Stomach (tissue), 8 donors: ENCODE measurements at regions not wholly inside any gene's neighbourhood (a gene's known extent, or its start where the extent isn't known, plus 50 kb on each side); places are given as distances from the start of the nearest gene placed in this dataset.
A peak's percentile ranks its signal among the peaks of the same experiment; 100 is the strongest.
"Not testable (repeated sequence)": the region's sequence is repeated elsewhere in the genome, so short reads cannot be mapped to it uniquely, and the experiment has no call there.

ENCODE experiments used
- DNase-seq, 2 donors: peaks; one replicate each; pipeline versions ENCODE4 v3.0.0 to v3.0.0-alpha.2; 2013 to 2019
- H3K27ac ChIP-seq, 5 donors: fragments of 200-600 bp in 4 of 5; sonication (generic) in 4 of 5; one replicate each; pipeline ENCODE4 v1.5.1; 2013 to 2019; ENCODE audit warnings: mild to moderate bottlenecking in 1 of 5, moderate library complexity in 1 of 5
- H3K27me3 ChIP-seq, 3 donors: fragments of 200-600 bp; sonication (generic); one replicate each; pipeline ENCODE4 v1.5.1; 2017 to 2019; ENCODE audit warnings: mixed run types in 1 of 3
- H3K36me3 ChIP-seq, 4 donors: fragments of 200-600 bp; sonication (generic); 1 replicate in 3 of 4; 2 replicates in 1 of 4; pipeline ENCODE4 v1.5.1; 2016 to 2019
- H3K4me1 ChIP-seq, 4 donors: fragments of 200-600 bp; sonication (generic); one replicate each; pipeline ENCODE4 v1.5.1; 2016 to 2019
- H3K4me3 ChIP-seq, 4 donors: fragments of 200-600 bp; sonication (generic) in 3 of 4; one replicate each; pipeline ENCODE4 v1.5.1; 2016 to 2019; ENCODE audit warnings: mild to moderate bottlenecking in 1 of 4
- H3K9me3 ChIP-seq, 4 donors: fragments of 200-600 bp; sonication (generic); one replicate each; pipeline ENCODE4 v1.5.1; 2016 to 2019
- CTCF ChIP-seq, 7 experiments: fragments of 450-650 bp in 4 of 7; fragments of 200-600 bp in 3 of 7; sonication (generic) in 3 of 7; IDR thresholded peaks; one replicate each; pipeline ENCODE4 v1.5.1; 2016 to 2019; ENCODE audit warnings: antibody characterized with exemption in 7 of 7, control low read depth in 2 of 7, mild to moderate bottlenecking in 1 of 7
- EP300 ChIP-seq: sonication (generic); formaldehyde crosslinking; IDR thresholded peaks from one replicate; pipeline ENCODE4 v1.6.1; 2017; ENCODE audit warnings: antibody characterized with exemption
- POLR2A ChIP-seq, 4 donors: fragments of 450-650 bp; IDR thresholded peaks; one replicate each; pipeline ENCODE4 v1.6.1; 2016; ENCODE audit warnings: antibody characterized with exemption in 4 of 4, control low read depth in 2 of 4, mild to moderate bottlenecking in 1 of 4, moderate library complexity in 1 of 4
- POLR2AphosphoS5 ChIP-seq, 3 donors: sonication (generic); formaldehyde crosslinking; IDR thresholded peaks; one replicate each; pipeline ENCODE4 v1.6.1; 2016; ENCODE audit warnings: antibody characterized with exemption in 3 of 3
- WGBS, 5 donors: extraction: QIAGEN DNeasy Blood & Tissue Kit in 3 of 5; methylation state at CpG; one replicate each; pipeline versions ENCODE4 v1.1.5 to v1.1.7; 2013 to 2018; 5-methylcytosine and 5-hydroxymethylcytosine counted together
- intact Hi-C: fragments of 100-400 bp; cut with DNase I; formaldehyde crosslinking; loops from one replicate; pipeline ENCODE4 v1.15.1; 2023; ENCODE audit warnings: low total_unique reads
- donor health status: healthy with polysubstance abuse.
- donor health status: Bipolar disorder and iron deficiency.
- donor health status: healthy.

GRCh38 chr14:28831126-28831525 lies 64.5 kb downstream of the FOXG1 start:
- no peaks in the 10 kb centered on the region for H3K27me3 ChIP-seq
- H3K27ac ChIP-seq, result no peak overlapping the region
- DNase-seq, result no peak
- no peaks in the 10 kb centered on the region for H3K9me3 ChIP-seq
- no peak for TF ChIP-seq EP300
- no peak for TF ChIP-seq POLR2AphosphoS5 (IDR thresholded peaks at IDR 0.05)
- no peak for TF ChIP-seq CTCF (IDR thresholded peaks at IDR 0.05)
- TF ChIP-seq POLR2A (IDR thresholded peaks at IDR 0.05), result no peak
- no peaks in the 10 kb centered on the region for H3K4me1 ChIP-seq
- H3K36me3 ChIP-seq, result no peaks in the 10 kb centered on the region
- intact Hi-C loops, result no loop called here
- no peak overlapping the region for H3K4me3 ChIP-seq
- WGBS, 5 donors, result 53 to 62% (median 56%) methylated on average over 3 of the region's 3 CpGs

- H3K9me3 ChIP-seq, result peaks cover 0 to 12% (median 3%) of the 10 kb centered on the region in 4 donors
- intact Hi-C loops, H3K36me3 ChIP-seq, DNase-seq, H3K4me1 ChIP-seq, H3K27me3 ChIP-seq, H3K4me3 ChIP-seq, H3K27ac ChIP-seq: not testable (repeated sequence)
- WGBS, 5 donors, result 81 to 87% (median 86%) methylated on average over 5 of the region's 5 CpGs
Observed at GRCh38 chr14:28842569-28842968, 76.0 kb downstream of the FOXG1 start.

GRCh38 chr14:28867571-28867970 lies 101.0 kb downstream of the FOXG1 start:
- intact Hi-C loops, result no loop called here
- Histone ChIP-seq H3K27me3 (no peaks in the 10 kb centered on the region), H3K4me1 (no peaks in the 10 kb centered on the region), H3K36me3 (no peaks in the 10 kb centered on the region), H3K4me3 (no peak overlapping the region), H3K27ac (no peak overlapping the region), H3K9me3 (no peaks in the 10 kb centered on the region)
- 63 to 84% (median 67%) methylated on average over 2 of the region's 2 CpGs for WGBS, 5 donors
- no peak for TF ChIP-seq EP300
- no peak for TF ChIP-seq POLR2A (IDR thresholded peaks at IDR 0.05)
- TF ChIP-seq CTCF (IDR thresholded peaks at IDR 0.05), result no peak
- no peak for TF ChIP-seq POLR2AphosphoS5 (IDR thresholded peaks at IDR 0.05)
- DNase-seq, result no peak

GRCh38 chr14:28870033-28870564 lies 103.5 kb downstream of the FOXG1 start:
- Histone ChIP-seq H3K36me3 (no peaks in the 10 kb centered on the region), H3K27ac (no peak overlapping the region), H3K4me3 (no peak overlapping the region), H3K27me3 (no peaks in the 10 kb centered on the region), H3K4me1 (no peaks in the 10 kb centered on the region), H3K9me3 (no peaks in the 10 kb centered on the region)
- intact Hi-C loops, result no loop called here
- TF ChIP-seq POLR2AphosphoS5 (IDR thresholded peaks at IDR 0.05), result no peak
- no peak for TF ChIP-seq POLR2A (IDR thresholded peaks at IDR 0.05)
- no peak for TF ChIP-seq CTCF (IDR thresholded peaks at IDR 0.05)
- no peak for TF ChIP-seq EP300
- 53 to 83% (median 60%) methylated on average over 2 of the region's 2 CpGs for WGBS, 5 donors
- DNase-seq, result no peak

GRCh38 chr14:28875934-28876571 lies 109.5 kb downstream of the FOXG1 start:
- peak in 1 of 2 donors; percentile 4 for DNase-seq
- no peak for TF ChIP-seq EP300
- no peak for TF ChIP-seq CTCF (IDR thresholded peaks at IDR 0.05)
- TF ChIP-seq POLR2AphosphoS5 (IDR thresholded peaks at IDR 0.05), result no peak
- TF ChIP-seq POLR2A (IDR thresholded peaks at IDR 0.05), result no peak
- Histone ChIP-seq H3K9me3 (no peaks in the 10 kb centered on the region), H3K27me3 (no peaks in the 10 kb centered on the region), H3K4me3 (no peak overlapping the region), H3K4me1 (no peaks in the 10 kb centered on the region), H3K36me3 (no peaks in the 10 kb centered on the region), H3K27ac (no peak overlapping the region)
- intact Hi-C loops, result no loop called here
- 39 to 46% (median 41%) methylated on average over 3 of the region's 3 CpGs for WGBS, 5 donors
